ENCODE measurements at regions not wholly inside any gene's neighbourhood (a gene's known extent, or its start where the extent isn't known, plus 50 kb on each side); places are given as distances from the start of the nearest gene placed in this dataset.

DNA sequence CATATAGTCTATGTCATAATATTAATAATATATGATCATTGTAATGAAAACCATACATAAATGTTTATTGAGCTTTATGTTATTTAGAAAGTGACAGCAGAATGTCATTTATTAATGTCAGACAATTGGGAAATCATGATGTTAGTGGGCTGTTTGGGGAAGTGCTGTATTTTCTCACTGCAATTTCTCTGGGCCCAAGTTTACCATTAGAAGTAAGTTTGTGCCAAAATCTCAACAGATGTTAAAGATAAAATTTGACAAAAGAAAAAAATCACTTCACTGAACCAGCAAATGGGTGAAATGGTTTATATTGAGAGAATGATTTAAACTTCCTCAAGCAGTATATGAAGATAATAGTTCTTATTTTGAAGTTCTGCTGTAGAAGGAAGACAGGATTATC is 433.2 kb upstream of the SMARCA2 start:
- Histone ChIP-seq H3K9me3 (ENCODE audit: control insufficient read depth in 2 of 2, insufficient read depth in 1 of 2, low read length in 1 of 2) (no peaks in the 10 kb centered on the region), H3K27ac (ENCODE audit: low read depth in 1 of 2, low read length in 1 of 2) (no peak overlapping the region), H3K27me3 (ENCODE audit: control insufficient read depth in 2 of 2, insufficient read depth in 1 of 2, low read length in 1 of 2) (no peaks in the 10 kb centered on the region), H3K4me3 (ENCODE audit: low read length in 2 of 2) (no peak overlapping the region), H3K4me1 (ENCODE audit: control insufficient read depth in 2 of 2, insufficient read depth in 2 of 2, low read length in 2 of 2) (no peaks in the 10 kb centered on the region), H3K36me3 (ENCODE audit: control insufficient read depth in 2 of 2, insufficient read depth in 2 of 2, low read length in 1 of 2) (no peaks in the 10 kb centered on the region)
- DNase-seq (ENCODE audit: low read depth in 6 of 9, low spot score in 9 of 9): no peak

DNA sequence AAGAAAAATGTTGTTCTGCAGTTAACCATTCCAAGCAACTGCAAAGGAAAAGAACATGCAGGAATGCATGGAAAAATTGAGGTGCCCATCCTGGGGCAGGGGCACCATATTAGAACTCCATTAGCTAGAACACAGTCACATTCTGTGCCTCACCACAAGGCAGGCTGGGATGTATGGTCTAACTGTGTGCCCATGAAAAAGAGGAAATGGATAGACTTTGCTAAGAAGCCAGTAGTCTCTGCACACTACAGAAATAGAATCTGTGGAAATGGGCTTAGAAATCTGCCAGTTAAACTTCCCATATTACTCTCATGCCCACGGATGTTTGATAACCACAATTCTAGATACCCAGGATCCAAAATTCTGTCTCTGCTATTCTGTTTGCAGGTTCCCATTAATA is 423.8 kb upstream of the SMARCA2 start:
- H3K36me3 ChIP-seq (ENCODE audit: control insufficient read depth in 2 of 2, insufficient read depth in 2 of 2, low read length in 1 of 2): no peaks in the 10 kb centered on the region
- WGBS: 19% methylated on average over 1 of the region's 1 CpG
- H3K9me3 ChIP-seq (ENCODE audit: control insufficient read depth in 2 of 2, insufficient read depth in 1 of 2, low read length in 1 of 2): peaks cover 0 to 6% of the 10 kb centered on the region in 2 donors
- DNase-seq (ENCODE audit: low read depth in 6 of 9, low spot score in 9 of 9): no peak
- no peak overlapping the region for H3K4me3 ChIP-seq (ENCODE audit: low read length in 2 of 2)
- H3K27me3 ChIP-seq (ENCODE audit: control insufficient read depth in 2 of 2, insufficient read depth in 1 of 2, low read length in 1 of 2): no peaks in the 10 kb centered on the region
- no peak overlapping the region for H3K27ac ChIP-seq (ENCODE audit: low read depth in 1 of 2, low read length in 1 of 2)
- H3K4me1 ChIP-seq (ENCODE audit: control insufficient read depth in 2 of 2, insufficient read depth in 2 of 2, low read length in 2 of 2): no peaks in the 10 kb centered on the region

DNA sequence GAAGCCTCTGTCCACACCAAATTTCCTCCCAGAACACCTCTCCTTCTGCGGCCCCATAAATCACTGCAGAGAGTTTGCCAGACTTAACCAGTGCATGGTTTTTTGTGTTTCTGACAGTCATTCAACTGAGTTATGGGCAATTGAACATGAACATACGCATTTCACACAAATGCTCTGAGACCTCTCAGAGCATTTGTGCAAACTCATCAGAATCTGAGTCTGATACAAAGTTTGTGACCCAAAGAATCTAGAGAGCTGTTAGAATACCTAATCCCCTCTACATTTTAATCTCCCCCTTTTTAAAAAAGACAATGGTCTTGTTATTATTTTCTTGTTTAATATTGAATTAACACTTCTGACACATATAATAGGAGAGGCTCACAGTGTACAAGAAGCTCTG is 416.9 kb upstream of the SMARCA2 start:
- Histone ChIP-seq H3K36me3 (ENCODE audit: control insufficient read depth in 2 of 2, insufficient read depth in 2 of 2, low read length in 1 of 2) (no peaks in the 10 kb centered on the region), H3K4me1 (ENCODE audit: control insufficient read depth in 2 of 2, insufficient read depth in 2 of 2, low read length in 2 of 2) (no peaks in the 10 kb centered on the region), H3K4me3 (ENCODE audit: low read length in 2 of 2) (no peak overlapping the region), H3K9me3 (ENCODE audit: control insufficient read depth in 2 of 2, insufficient read depth in 1 of 2, low read length in 1 of 2) (no peaks in the 10 kb centered on the region), H3K27ac (ENCODE audit: low read depth in 1 of 2, low read length in 1 of 2) (no peak overlapping the region), H3K27me3 (ENCODE audit: control insufficient read depth in 2 of 2, insufficient read depth in 1 of 2, low read length in 1 of 2) (no peaks in the 10 kb centered on the region)
- WGBS: 88% methylated on average over 2 of the region's 2 CpGs
- no peak for DNase-seq (ENCODE audit: low read depth in 6 of 9, low spot score in 9 of 9)

DNA sequence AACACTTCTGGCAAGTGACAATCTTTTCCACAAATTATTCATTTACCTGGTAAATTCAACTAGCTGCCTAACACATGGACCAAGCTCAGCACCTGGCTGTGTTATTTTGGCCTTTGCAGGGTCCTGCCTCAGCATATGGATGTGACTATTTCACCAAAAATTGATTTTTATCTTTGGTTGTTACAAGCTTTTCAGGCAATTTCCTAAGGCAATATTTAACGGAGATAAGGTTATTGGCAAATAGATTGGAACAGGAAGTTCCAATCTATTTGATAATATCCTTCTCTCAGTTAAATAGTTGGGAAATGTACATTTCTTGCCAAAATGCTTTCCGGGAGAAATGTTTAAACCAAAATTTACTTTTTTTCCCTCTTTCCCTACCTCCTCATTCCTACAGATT is 415.2 kb upstream of the SMARCA2 start:
- Histone ChIP-seq H3K27me3 (ENCODE audit: control insufficient read depth in 2 of 2, insufficient read depth in 1 of 2, low read length in 1 of 2) (no peaks in the 10 kb centered on the region), H3K27ac (ENCODE audit: low read depth in 1 of 2, low read length in 1 of 2) (no peak overlapping the region), H3K4me3 (ENCODE audit: low read length in 2 of 2) (no peak overlapping the region), H3K4me1 (ENCODE audit: control insufficient read depth in 2 of 2, insufficient read depth in 2 of 2, low read length in 2 of 2) (no peaks in the 10 kb centered on the region), H3K36me3 (ENCODE audit: control insufficient read depth in 2 of 2, insufficient read depth in 2 of 2, low read length in 1 of 2) (no peaks in the 10 kb centered on the region), H3K9me3 (ENCODE audit: control insufficient read depth in 2 of 2, insufficient read depth in 1 of 2, low read length in 1 of 2) (no peaks in the 10 kb centered on the region)
- DNase-seq (ENCODE audit: low read depth in 6 of 9, low spot score in 9 of 9): no peak
- 70% methylated on average over 2 of the region's 2 CpGs for WGBS

DNA sequence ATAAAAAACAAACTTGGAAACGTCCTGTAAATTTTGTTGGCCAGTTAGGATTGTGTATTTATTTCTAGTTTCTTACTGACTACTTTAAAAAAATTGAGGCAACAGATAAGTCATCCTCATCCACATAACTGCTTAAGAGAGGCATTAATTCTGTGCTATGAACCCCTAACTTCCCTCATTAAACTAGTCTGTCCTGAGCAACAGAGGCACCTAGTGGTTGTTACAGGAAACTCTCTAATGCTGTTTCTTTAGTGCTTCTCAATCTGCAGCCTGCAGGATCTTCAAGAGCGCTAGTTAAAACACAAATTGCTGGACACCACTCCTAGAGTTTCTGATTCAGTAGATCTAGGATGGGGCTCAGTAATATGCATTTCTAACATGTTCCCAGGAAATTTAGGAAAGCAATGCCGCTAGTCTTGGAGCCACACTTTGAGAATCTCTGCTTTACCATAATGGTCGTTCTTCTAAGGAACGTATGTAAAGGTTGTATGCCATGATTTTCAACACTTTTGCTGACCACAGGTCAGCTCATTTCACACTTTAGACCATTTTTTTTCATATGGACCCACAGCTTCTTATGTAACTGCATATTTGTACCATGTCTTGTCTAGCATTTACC is 410.1 kb upstream of the SMARCA2 start:
- Histone ChIP-seq H3K27ac (ENCODE audit: low read depth in 1 of 2, low read length in 1 of 2) (no peak overlapping the region), H3K27me3 (ENCODE audit: control insufficient read depth in 2 of 2, insufficient read depth in 1 of 2, low read length in 1 of 2) (no peaks in the 10 kb centered on the region), H3K4me3 (ENCODE audit: low read length in 2 of 2) (no peak overlapping the region), H3K36me3 (ENCODE audit: control insufficient read depth in 2 of 2, insufficient read depth in 2 of 2, low read length in 1 of 2) (no peaks in the 10 kb centered on the region), H3K4me1 (ENCODE audit: control insufficient read depth in 2 of 2, insufficient read depth in 2 of 2, low read length in 2 of 2) (no peaks in the 10 kb centered on the region), H3K9me3 (ENCODE audit: control insufficient read depth in 2 of 2, insufficient read depth in 1 of 2, low read length in 1 of 2) (no peaks in the 10 kb centered on the region)
- DNase-seq (ENCODE audit: low read depth in 6 of 9, low spot score in 9 of 9): peak in 1 of 9 donors; percentile 4
- WGBS: 58% methylated on average over 5 of the region's 5 CpGs

DNA sequence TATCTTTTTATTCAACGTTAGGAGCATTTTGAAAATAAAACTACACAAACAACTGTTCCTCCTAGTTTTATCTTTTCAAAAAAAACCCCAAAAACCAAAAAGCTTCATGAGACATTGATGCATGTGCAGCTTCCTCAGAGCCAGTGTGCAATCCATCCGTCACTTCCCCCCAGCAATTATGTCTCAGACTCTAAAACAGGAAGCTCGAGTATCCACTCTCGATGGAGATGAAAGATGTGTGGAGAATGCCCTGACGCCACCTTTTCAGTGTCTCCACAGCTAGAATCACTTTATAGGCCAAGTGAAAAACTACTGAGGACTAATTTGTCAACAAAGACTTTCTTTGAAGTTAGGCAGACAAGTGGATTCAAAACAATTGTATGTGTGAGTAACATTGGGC is 408.9 kb upstream of the SMARCA2 start:
- Histone ChIP-seq H3K9me3 (ENCODE audit: control insufficient read depth in 2 of 2, insufficient read depth in 1 of 2, low read length in 1 of 2) (no peaks in the 10 kb centered on the region), H3K4me3 (ENCODE audit: low read length in 2 of 2) (no peak overlapping the region), H3K27me3 (ENCODE audit: control insufficient read depth in 2 of 2, insufficient read depth in 1 of 2, low read length in 1 of 2) (no peaks in the 10 kb centered on the region), H3K4me1 (ENCODE audit: control insufficient read depth in 2 of 2, insufficient read depth in 2 of 2, low read length in 2 of 2) (no peaks in the 10 kb centered on the region), H3K36me3 (ENCODE audit: control insufficient read depth in 2 of 2, insufficient read depth in 2 of 2, low read length in 1 of 2) (no peaks in the 10 kb centered on the region), H3K27ac (ENCODE audit: low read depth in 1 of 2, low read length in 1 of 2) (no peak overlapping the region)
- 19% methylated on average over 5 of the region's 5 CpGs for WGBS
- no peak for DNase-seq (ENCODE audit: low read depth in 6 of 9, low spot score in 9 of 9)

DNA sequence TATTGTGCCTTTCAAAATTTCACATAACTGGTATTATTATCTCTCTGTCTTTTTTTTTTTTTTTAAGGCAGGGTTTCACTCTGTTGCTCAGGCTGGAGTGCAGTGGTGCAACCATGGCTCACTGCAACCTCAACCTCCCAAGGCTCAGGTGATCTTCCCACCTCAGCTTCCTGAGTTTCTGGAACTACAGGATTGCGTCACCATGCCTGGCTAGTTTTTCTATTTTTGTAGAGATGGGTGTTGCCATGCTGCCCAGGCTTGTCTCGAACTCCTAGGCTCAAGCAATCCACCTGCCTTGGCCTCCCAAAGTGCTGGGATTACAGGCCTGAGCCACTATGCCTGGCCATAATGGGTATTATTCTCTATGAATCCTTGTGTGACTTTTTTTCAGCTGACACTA is 402.3 kb upstream of the SMARCA2 start:
- Histone ChIP-seq H3K36me3 (ENCODE audit: control insufficient read depth in 2 of 2, insufficient read depth in 2 of 2, low read length in 1 of 2) (no peaks in the 10 kb centered on the region), H3K27me3 (ENCODE audit: control insufficient read depth in 2 of 2, insufficient read depth in 1 of 2, low read length in 1 of 2) (no peaks in the 10 kb centered on the region), H3K4me1 (ENCODE audit: control insufficient read depth in 2 of 2, insufficient read depth in 2 of 2, low read length in 2 of 2) (no peaks in the 10 kb centered on the region), H3K4me3 (ENCODE audit: low read length in 2 of 2) (no peak overlapping the region), H3K27ac (ENCODE audit: low read depth in 1 of 2, low read length in 1 of 2) (no peak overlapping the region), H3K9me3 (ENCODE audit: control insufficient read depth in 2 of 2, insufficient read depth in 1 of 2, low read length in 1 of 2) (no peaks in the 10 kb centered on the region)
- DNase-seq (ENCODE audit: low read depth in 6 of 9, low spot score in 9 of 9): no peak
- WGBS: 62% methylated on average over 2 of the region's 2 CpGs

DNA sequence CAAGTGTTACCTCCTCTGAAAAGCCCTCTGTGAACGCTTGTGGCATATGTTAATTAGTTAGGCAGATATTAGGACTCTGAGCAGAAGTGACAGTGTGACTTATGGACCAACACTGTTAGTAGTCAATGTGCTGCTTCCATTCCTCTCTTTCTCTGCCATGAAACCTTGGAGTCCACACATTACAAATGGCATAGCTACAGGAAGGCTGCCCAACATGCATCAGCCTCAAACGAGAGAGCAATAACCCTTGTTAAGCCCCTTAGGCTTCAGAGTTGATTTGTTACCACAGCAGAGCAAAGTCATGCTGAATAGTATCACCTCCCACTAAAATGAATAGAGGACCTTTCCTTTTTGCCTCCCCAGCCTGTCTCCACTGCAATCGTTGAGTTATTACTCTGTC is 397.7 kb upstream of the SMARCA2 start:
- no peaks in the 10 kb centered on the region for H3K9me3 ChIP-seq (ENCODE audit: control insufficient read depth in 2 of 2, insufficient read depth in 1 of 2, low read length in 1 of 2)
- H3K27ac ChIP-seq (ENCODE audit: low read depth in 1 of 2, low read length in 1 of 2): no peak overlapping the region
- DNase-seq (ENCODE audit: low read depth in 6 of 9, low spot score in 9 of 9): no peak
- no peak overlapping the region for H3K4me3 ChIP-seq (ENCODE audit: low read length in 2 of 2)
- no peaks in the 10 kb centered on the region for H3K36me3 ChIP-seq (ENCODE audit: control insufficient read depth in 2 of 2, insufficient read depth in 2 of 2, low read length in 1 of 2)
- no peaks in the 10 kb centered on the region for H3K27me3 ChIP-seq (ENCODE audit: control insufficient read depth in 2 of 2, insufficient read depth in 1 of 2, low read length in 1 of 2)
- WGBS: 82% methylated on average over 3 of the region's 3 CpGs
- H3K4me1 ChIP-seq (ENCODE audit: control insufficient read depth in 2 of 2, insufficient read depth in 2 of 2, low read length in 2 of 2): no peaks in the 10 kb centered on the region

DNA sequence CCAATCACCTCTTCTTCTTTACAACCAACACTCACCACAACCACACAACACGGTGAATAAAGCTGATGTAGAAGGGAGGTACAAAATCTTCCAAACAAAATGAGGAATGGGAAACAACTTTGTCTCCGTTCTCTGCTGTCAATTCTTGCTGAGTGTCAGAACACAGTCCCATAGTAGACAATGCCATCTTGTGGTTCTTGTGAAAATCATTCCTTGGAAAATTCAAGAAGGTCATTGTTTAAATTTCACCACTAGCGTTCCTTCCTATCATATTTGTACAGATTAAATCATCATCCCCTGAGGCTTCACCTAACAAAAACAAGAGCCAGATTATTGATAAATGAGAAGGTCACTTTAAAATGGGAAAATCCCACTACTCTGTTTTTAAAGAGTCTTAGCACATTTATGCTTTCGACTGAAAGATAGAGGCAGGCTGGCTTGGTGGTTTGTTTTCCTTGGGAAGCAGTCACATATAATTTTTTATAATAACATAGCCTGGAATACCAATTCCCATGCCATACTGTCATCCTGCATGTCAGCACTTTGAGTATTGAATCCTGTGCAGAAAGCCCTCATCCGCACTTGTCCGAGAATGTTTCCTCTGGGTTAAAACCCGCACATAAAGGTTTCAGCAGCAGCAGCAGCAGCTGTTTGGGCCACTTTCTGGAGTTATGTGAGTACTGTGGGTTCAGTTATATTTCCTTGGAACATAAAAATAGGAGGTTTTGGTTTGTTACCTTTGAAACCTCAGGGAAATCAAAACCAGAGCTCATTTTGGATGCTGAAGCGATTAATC is 395.0 kb upstream of the SMARCA2 start:
- no peaks in the 10 kb centered on the region for H3K36me3 ChIP-seq (ENCODE audit: control insufficient read depth in 2 of 2, insufficient read depth in 2 of 2, low read length in 1 of 2)
- H3K27ac ChIP-seq (ENCODE audit: low read depth in 1 of 2, low read length in 1 of 2): no peak overlapping the region
- no peaks in the 10 kb centered on the region for H3K4me1 ChIP-seq (ENCODE audit: control insufficient read depth in 2 of 2, insufficient read depth in 2 of 2, low read length in 2 of 2)
- H3K4me3 ChIP-seq (ENCODE audit: low read length in 2 of 2): no peak overlapping the region
- no peaks in the 10 kb centered on the region for H3K27me3 ChIP-seq (ENCODE audit: control insufficient read depth in 2 of 2, insufficient read depth in 1 of 2, low read length in 1 of 2)
- no peaks in the 10 kb centered on the region for H3K9me3 ChIP-seq (ENCODE audit: control insufficient read depth in 2 of 2, insufficient read depth in 1 of 2, low read length in 1 of 2)
- DNase-seq (ENCODE audit: low read depth in 6 of 9, low spot score in 9 of 9): no peak
- WGBS: 71% methylated on average over 8 of the region's 8 CpGs

Measured in thymus (tissue), 11 donors.